Trophoblast cell (in vitro differentiated cells and primary cell): ENCODE measurements at regions not wholly inside any gene's neighbourhood (a gene's known extent, or its start where the extent isn't known, plus 50 kb on each side); places are given as distances from the start of the nearest gene placed in this dataset.

Experiments
- DNase-seq, 2 donors: peaks; one replicate each; pipeline ENCODE4 v3.0.0-alpha.2; 2016
- H2AFZ ChIP-seq: 2 replicates; pipeline ENCODE4 v1.6.1; 2013; ENCODE audit warnings: low read length, moderate library complexity, mild to moderate bottlenecking; ENCODE audit not compliant: insufficient read depth, poor library complexity
- H2AK5ac ChIP-seq: 2 replicates; pipeline ENCODE4 v1.6.1; 2013; ENCODE audit warnings: mild to moderate bottlenecking, low read length
- H2BK120ac ChIP-seq: 2 replicates; pipeline ENCODE4 v1.6.1; 2013; ENCODE audit warnings: low read length, mild to moderate bottlenecking, moderate library complexity; ENCODE audit not compliant: insufficient read depth, poor library complexity
- H2BK12ac ChIP-seq: 2 replicates; pipeline ENCODE4 v1.6.1; 2013; ENCODE audit warnings: mild to moderate bottlenecking, low read length, moderate library complexity
- H2BK5ac ChIP-seq: 2 replicates; pipeline ENCODE4 v1.6.1; 2013; ENCODE audit warnings: low read length, low read depth, moderate library complexity, mild to moderate bottlenecking; ENCODE audit not compliant: poor library complexity
- H3K14ac ChIP-seq: 2 replicates; pipeline ENCODE4 v1.6.1; 2013; ENCODE audit warnings: mild to moderate bottlenecking, low read length
- H3K18ac ChIP-seq: 2 replicates; pipeline ENCODE4 v1.6.1; 2013; ENCODE audit warnings: mild to moderate bottlenecking, low read length
- H3K23ac ChIP-seq: 2 replicates; pipeline ENCODE4 v1.6.1; 2013; ENCODE audit warnings: low read length
- H3K27ac ChIP-seq: 2 replicates; pipeline ENCODE4 v1.5.1; 2013; ENCODE audit warnings: low read depth, mild to moderate bottlenecking, inconsistent platforms, low read length, moderate library complexity
- H3K27me3 ChIP-seq: 2 replicates; pipeline ENCODE4 v1.6.1; 2013; ENCODE audit warnings: inconsistent platforms, mild to moderate bottlenecking, low read length, moderate library complexity; ENCODE audit not compliant: insufficient read depth
- H3K36me3 ChIP-seq, 2 experiments: 1 replicate in 1 of 2; 2 replicates in 1 of 2; pipeline ENCODE4 v1.6.1; 2013; ENCODE audit warnings: low read length in 2 of 2, mild to moderate bottlenecking in 2 of 2, moderate library complexity in 1 of 2; ENCODE audit not compliant: insufficient read depth in 2 of 2, control insufficient read depth in 1 of 2
- H3K4ac ChIP-seq: 2 replicates; pipeline ENCODE4 v1.6.1; 2013; ENCODE audit warnings: low read depth, mild to moderate bottlenecking, low read length, moderate library complexity
- H3K4me1 ChIP-seq, 2 experiments: 1 replicate in 1 of 2; 2 replicates in 1 of 2; pipeline ENCODE4 v1.6.1; 2013; ENCODE audit warnings: low read length in 2 of 2, mild to moderate bottlenecking in 2 of 2, moderate library complexity in 1 of 2; ENCODE audit not compliant: insufficient read depth in 2 of 2, control insufficient read depth in 1 of 2
- H3K4me2 ChIP-seq: 2 replicates; pipeline ENCODE4 v1.6.1; 2013; ENCODE audit warnings: inconsistent platforms, mild to moderate bottlenecking, low read length, moderate library complexity
- H3K4me3 ChIP-seq: 2 replicates; pipeline ENCODE4 v1.5.1; 2013; ENCODE audit warnings: mild to moderate bottlenecking, low read depth, low read length, inconsistent platforms
- H3K79me1 ChIP-seq: one replicate; pipeline ENCODE4 v1.6.1; 2013; ENCODE audit warnings: low read length
- H3K79me2 ChIP-seq: 2 replicates; pipeline ENCODE4 v1.6.1; 2013; ENCODE audit warnings: low read length, mild to moderate bottlenecking; ENCODE audit not compliant: control insufficient read depth, insufficient read depth, poor library complexity
- H3K9ac ChIP-seq: 2 replicates; pipeline ENCODE4 v1.6.1; 2013; ENCODE audit warnings: mild to moderate bottlenecking, low read length
- H3K9me3 ChIP-seq: 2 replicates; pipeline ENCODE4 v1.6.1; 2013; ENCODE audit warnings: low read depth, mild to moderate bottlenecking, control low read depth, inconsistent platforms, low read length; ENCODE audit not compliant: insufficient read depth
- H4K12ac ChIP-seq: 2 replicates; pipeline ENCODE4 v1.6.1; 2013; ENCODE audit warnings: low read depth, mild to moderate bottlenecking, low read length, moderate library complexity
- H4K8ac ChIP-seq: 2 replicates; pipeline ENCODE4 v1.6.1; 2013; ENCODE audit warnings: low read depth, mild to moderate bottlenecking, low read length, moderate library complexity
- H4K91ac ChIP-seq: one replicate; pipeline ENCODE4 v1.6.1; 2013; ENCODE audit warnings: low read depth, mild to moderate bottlenecking, low read length, moderate library complexity
- WGBS: extraction: QIAGEN DNeasy Blood & Tissue Kit; methylation state at CpG from one replicate; pipeline ENCODE4 v1.1.7; 2013; ENCODE audit warnings: missing lambda C conversion rate; ENCODE audit not compliant: insufficient read length, insufficient coverage; ENCODE audit errors: extremely low coverage; 5-methylcytosine and 5-hydroxymethylcytosine counted together

DNA sequence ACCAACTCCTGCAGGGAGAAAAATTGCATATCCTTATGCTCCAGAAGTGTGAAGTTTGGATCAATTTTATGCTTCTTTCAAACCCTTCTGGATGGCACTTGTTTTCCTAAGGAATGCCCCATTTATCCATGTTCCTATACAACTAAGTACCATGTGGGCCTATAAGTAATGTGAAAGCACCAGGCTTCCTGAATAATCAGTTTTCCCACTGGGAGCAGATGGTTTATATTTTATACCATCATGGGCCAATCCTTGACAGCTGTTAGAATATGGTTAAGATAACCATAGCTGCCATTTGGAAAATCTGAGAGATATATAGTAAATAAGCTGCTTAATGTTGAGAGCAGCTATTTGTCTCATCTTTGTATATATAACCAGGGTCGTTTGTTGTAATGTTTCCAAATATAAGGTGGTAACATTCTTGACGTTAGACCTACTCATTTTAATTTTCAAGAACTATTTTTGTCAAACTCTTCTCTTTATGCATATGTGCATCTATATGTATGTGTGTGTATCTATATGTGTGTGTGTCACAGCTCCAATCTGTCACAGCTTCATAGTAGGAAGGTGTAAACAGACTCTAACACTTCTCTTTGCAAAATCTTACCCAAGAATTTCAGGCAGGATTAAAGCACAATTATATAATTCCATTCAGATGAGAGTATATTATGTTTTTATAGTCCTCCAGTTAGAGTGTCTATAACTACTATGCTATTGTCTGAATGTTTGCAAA, 458.7 kb upstream of the GCFC2 start:
- no peak overlapping the region for H3K23ac ChIP-seq
- H3K9me3 ChIP-seq: no peaks in the 10 kb centered on the region
- no peaks in the 10 kb centered on the region for H3K79me1 ChIP-seq
- no peaks in the 10 kb centered on the region for H3K4me1 ChIP-seq
- no peak overlapping the region for H2AFZ ChIP-seq
- no peaks in the 10 kb centered on the region for H3K27me3 ChIP-seq
- H4K8ac ChIP-seq: no peak overlapping the region
- no CpG with 5 or more reads among the region's 2 CpGs for WGBS
- H2BK5ac ChIP-seq: no peak overlapping the region
- H4K12ac ChIP-seq: no peak overlapping the region
- no peak for DNase-seq
- H3K79me2 ChIP-seq: no peaks in the 10 kb centered on the region
- no peak overlapping the region for H2BK120ac ChIP-seq
- no peaks in the 10 kb centered on the region for H3K36me3 ChIP-seq
- no peak overlapping the region for H3K4me3 ChIP-seq
- no peak overlapping the region for H3K4ac ChIP-seq
- H2AK5ac ChIP-seq: no peak overlapping the region
- no peak overlapping the region for H3K27ac ChIP-seq
- H3K4me2 ChIP-seq: no peak overlapping the region
- H3K18ac ChIP-seq: no peak overlapping the region
- H4K91ac ChIP-seq: no peak overlapping the region
- no peak overlapping the region for H2BK12ac ChIP-seq
- no peak overlapping the region for H3K9ac ChIP-seq
- H3K14ac ChIP-seq: no peak overlapping the region

DNA sequence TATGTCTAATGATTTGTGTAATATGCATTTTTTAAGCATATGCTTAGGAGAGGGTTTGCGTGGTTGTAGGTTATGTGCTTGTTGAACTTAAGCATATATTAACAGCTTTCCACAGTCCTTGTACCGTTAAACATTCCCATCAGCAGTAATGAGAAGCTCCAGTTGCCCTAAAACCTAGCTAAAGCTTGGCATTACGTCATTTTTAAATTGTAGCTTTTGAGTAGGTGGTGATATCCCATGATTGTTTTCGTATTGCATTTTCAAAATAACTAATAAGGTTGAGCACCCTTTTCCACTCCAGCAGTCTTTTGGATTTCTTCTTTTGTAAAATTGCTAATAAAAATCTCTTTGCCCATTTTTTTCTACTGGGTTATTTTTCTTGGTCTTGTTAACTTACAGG, 453.1 kb upstream of the GCFC2 start:
- Histone ChIP-seq H3K4me2 (no peak overlapping the region), H4K8ac (no peak overlapping the region), H3K9me3 (no peaks in the 10 kb centered on the region), H2BK120ac (no peak overlapping the region), H3K79me1 (no peaks in the 10 kb centered on the region), H3K14ac (no peak overlapping the region), H3K79me2 (no peaks in the 10 kb centered on the region), H4K91ac (no peak overlapping the region), H3K4ac (no peak overlapping the region), H3K27ac (no peak overlapping the region), H3K18ac (no peak overlapping the region), H3K4me1 (no peaks in the 10 kb centered on the region), H4K12ac (no peak overlapping the region), H2AFZ (no peak overlapping the region), H3K4me3 (no peak overlapping the region), H3K36me3 (no peaks in the 10 kb centered on the region), H2AK5ac (no peak overlapping the region), H3K23ac (no peak overlapping the region), H3K9ac (no peak overlapping the region), H2BK5ac (no peak overlapping the region), H3K27me3 (no peaks in the 10 kb centered on the region), H2BK12ac (no peak overlapping the region)
- no peak for DNase-seq
- WGBS: no CpG with 5 or more reads among the region's 4 CpGs

DNA sequence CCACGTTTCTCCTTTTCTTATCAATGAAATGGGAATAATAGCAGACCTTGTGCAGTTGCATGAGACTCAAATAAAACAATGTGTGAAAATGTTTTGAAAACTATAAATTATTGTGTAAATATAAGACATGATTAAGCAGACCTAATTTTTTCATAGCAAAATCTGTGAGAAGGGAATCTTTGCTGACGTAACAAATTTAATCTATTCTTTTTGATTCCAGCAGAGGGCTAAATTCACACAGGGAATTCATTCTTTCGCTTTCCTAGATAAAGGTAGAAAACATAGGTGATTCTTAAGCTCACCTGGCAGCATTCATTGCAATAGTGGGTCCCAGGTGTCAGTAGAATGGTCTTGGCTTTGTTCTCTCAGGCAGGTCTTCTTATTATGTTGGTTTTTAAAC, 450.0 kb upstream of the GCFC2 start:
- H3K23ac ChIP-seq: no peak overlapping the region
- no peak overlapping the region for H4K91ac ChIP-seq
- H3K4me1 ChIP-seq: no peaks in the 10 kb centered on the region

DNA sequence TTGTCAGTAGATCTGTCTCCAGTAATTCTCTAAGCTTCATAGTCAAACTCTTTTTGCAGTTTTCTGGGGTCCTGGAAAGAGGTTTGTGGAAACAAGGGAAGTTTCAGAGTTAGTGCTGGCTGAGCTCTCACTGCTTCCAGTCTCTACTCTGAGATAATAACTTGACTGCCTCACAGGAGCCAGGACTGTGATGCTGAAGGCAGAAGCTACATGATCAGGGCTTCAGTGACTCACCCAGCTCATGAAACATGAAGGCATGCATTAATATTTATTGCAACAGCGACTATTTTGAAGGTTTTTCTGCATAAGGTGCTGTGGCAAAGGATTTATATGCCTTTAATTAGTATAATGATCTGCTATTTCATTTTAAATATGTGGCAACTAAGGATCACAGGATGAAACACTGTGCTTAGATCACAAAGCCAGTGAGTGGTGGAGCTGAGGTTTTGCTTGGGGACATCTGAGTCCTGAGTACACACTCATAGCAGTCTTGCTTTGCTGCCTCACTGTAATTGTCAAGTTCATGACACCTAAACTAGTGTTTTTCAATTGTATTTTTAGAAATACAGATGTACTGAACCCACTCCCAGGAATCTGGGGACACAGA, 448.4 kb upstream of the GCFC2 start:
- no peak overlapping the region for H2BK120ac ChIP-seq
- no peaks in the 10 kb centered on the region for H3K4me1 ChIP-seq
- no peak overlapping the region for H2BK12ac ChIP-seq
- no peak for DNase-seq
- H2BK5ac ChIP-seq: no peak overlapping the region
- WGBS: no CpG with 5 or more reads among the region's 1 CpG
- no peaks in the 10 kb centered on the region for H3K36me3 ChIP-seq
- no peak overlapping the region for H2AFZ ChIP-seq
- no peak overlapping the region for H3K18ac ChIP-seq
- H3K14ac ChIP-seq: no peak overlapping the region
- no peak overlapping the region for H3K9ac ChIP-seq
- H3K4me2 ChIP-seq: no peak overlapping the region
- H3K27me3 ChIP-seq: no peaks in the 10 kb centered on the region
- H3K9me3 ChIP-seq: no peaks in the 10 kb centered on the region
- H4K12ac ChIP-seq: no peak overlapping the region
- H3K79me1 ChIP-seq: no peaks in the 10 kb centered on the region
- no peak overlapping the region for H3K23ac ChIP-seq
- H4K8ac ChIP-seq: no peak overlapping the region
- H3K27ac ChIP-seq: no peak overlapping the region
- H3K79me2 ChIP-seq: no peaks in the 10 kb centered on the region
- no peak overlapping the region for H4K91ac ChIP-seq
- H2AK5ac ChIP-seq: no peak overlapping the region
- no peak overlapping the region for H3K4ac ChIP-seq
- no peak overlapping the region for H3K4me3 ChIP-seq

More for the DNA sequence above, 450.0 kb upstream of the GCFC2 start:
- H3K36me3 ChIP-seq: no peaks in the 10 kb centered on the region
- no peak overlapping the region for H4K12ac ChIP-seq
- no peak overlapping the region for H3K14ac ChIP-seq
- H3K27ac ChIP-seq: no peak overlapping the region
- no peak overlapping the region for H2AFZ ChIP-seq
- H3K79me1 ChIP-seq: no peaks in the 10 kb centered on the region
- no peak overlapping the region for H2BK5ac ChIP-seq
- no CpG with 5 or more reads among the region's 3 CpGs for WGBS
- H2AK5ac ChIP-seq: no peak overlapping the region
- H3K27me3 ChIP-seq: no peaks in the 10 kb centered on the region
- H3K9me3 ChIP-seq: no peaks in the 10 kb centered on the region
- H3K4ac ChIP-seq: no peak overlapping the region
- H3K4me3 ChIP-seq: no peak overlapping the region
- no peaks in the 10 kb centered on the region for H3K79me2 ChIP-seq
- no peak overlapping the region for H2BK120ac ChIP-seq
- H2BK12ac ChIP-seq: no peak overlapping the region
- no peak for DNase-seq
- H3K4me2 ChIP-seq: no peak overlapping the region
- no peak overlapping the region for H4K8ac ChIP-seq
- no peak overlapping the region for H3K9ac ChIP-seq
- H3K18ac ChIP-seq: no peak overlapping the region
